ENCODE measurements at regions not wholly inside any gene's neighbourhood (a gene's known extent, or its start where the extent isn't known, plus 50 kb on each side); places are given as distances from the start of the nearest gene placed in this dataset.

DNA sequence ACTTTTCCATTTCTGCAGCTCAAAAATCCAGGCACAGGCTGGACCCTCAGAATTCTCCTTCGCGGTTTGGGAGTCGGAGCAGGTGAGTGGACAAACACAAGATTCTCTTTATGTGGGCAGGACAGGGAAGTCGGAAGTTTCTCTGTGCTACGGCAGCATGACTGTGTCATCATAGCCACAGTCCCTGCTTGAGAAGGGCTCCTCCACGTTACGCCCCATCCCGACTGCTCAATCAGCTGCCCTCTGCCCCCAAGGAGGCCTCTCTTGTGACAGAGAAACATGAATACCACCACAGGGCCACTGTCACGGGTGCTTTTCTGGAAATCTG is 89.0 kb upstream of the SHISAL1 start:
- TF ChIP-seq, protein P1, sequence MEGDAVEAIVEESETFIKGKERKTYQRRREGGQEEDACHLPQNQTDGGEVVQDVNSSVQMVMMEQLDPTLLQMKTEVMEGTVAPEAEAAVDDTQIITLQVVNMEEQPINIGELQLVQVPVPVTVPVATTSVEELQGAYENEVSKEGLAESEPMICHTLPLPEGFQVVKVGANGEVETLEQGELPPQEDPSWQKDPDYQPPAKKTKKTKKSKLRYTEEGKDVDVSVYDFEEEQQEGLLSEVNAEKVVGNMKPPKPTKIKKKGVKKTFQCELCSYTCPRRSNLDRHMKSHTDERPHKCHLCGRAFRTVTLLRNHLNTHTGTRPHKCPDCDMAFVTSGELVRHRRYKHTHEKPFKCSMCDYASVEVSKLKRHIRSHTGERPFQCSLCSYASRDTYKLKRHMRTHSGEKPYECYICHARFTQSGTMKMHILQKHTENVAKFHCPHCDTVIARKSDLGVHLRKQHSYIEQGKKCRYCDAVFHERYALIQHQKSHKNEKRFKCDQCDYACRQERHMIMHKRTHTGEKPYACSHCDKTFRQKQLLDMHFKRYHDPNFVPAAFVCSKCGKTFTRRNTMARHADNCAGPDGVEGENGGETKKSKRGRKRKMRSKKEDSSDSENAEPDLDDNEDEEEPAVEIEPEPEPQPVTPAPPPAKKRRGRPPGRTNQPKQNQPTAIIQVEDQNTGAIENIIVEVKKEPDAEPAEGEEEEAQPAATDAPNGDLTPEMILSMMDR (conservative IDR thresholded peaks at IDR 0.05; ENCODE audit: control insufficient read depth, insufficient read depth, low read depth, low read length), result no peak
- no peak for DNase-seq (ENCODE audit: low read depth)
- no peak overlapping the region for H3K4me3 ChIP-seq (ENCODE audit: control insufficient read depth, low read depth, low read length)

DNA sequence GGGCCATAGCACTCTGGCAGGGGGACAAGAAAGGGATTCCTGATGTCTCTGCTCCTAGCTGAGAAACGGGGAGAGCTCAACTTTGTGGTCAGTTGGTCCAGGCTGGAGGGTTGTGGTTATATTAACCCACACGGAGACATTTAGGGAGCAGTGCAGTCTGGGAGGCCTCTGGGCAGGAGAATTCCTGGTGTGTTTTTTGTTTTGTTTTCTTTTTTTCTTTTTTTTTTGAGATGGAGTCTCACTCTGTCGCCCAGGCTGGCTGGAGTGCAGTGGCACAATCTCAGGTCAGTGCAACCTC is 88.0 kb upstream of the SHISAL1 start:
- no peak overlapping the region for H3K4me3 ChIP-seq (ENCODE audit: control insufficient read depth, low read depth, low read length)
- no peak for DNase-seq (ENCODE audit: low read depth)
- TF ChIP-seq, protein P1 (conservative IDR thresholded peaks at IDR 0.05; ENCODE audit: control insufficient read depth, insufficient read depth, low read depth, low read length), result no peak

DNA sequence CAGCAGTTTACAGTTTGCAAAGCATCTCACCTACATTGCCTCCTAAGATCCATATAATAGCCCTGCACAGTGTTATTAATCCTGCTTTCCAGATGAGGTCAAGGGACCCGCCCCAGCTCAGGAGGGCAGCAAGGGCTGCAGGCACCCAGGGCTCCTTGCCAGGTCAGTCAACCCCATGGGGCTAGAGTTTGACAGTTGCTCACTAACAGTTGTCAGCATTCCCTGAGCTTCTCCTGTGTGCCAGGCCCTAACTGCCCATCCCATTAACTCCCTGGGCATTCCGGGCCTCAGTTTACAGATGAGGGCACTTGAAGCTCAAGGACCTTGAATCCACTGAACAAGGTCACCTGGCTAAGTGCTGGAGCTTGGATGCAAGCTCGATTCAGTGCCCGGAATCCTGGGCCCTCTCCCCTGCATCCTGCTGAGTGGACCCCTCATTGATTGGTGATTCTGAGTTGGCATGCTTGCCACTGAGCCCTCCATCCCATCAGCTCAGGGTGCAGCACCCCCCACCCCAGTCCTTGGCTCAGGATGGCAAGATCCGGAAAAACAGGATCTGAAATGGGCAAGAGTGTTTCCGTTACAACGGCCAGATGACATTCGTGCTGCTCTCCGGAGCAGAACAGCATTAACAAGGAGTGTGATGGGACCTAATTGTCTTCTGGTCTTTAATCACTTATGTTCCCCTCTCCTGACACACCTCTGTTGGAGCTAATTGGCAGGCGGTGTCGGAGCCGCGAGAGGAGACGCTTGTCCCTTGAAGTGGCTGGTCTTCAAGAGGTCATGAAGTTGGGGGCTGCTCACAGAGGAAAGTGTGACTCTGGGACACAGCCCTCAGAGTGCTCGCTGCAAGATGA is 87.4 kb upstream of the SHISAL1 start:
- no peak overlapping the region for H3K4me3 ChIP-seq (ENCODE audit: control insufficient read depth, low read depth, low read length)
- DNase-seq (ENCODE audit: low read depth), result no peak
- TF ChIP-seq, protein P1 (conservative IDR thresholded peaks at IDR 0.05; ENCODE audit: control insufficient read depth, insufficient read depth, low read depth, low read length), result no peak

DNA sequence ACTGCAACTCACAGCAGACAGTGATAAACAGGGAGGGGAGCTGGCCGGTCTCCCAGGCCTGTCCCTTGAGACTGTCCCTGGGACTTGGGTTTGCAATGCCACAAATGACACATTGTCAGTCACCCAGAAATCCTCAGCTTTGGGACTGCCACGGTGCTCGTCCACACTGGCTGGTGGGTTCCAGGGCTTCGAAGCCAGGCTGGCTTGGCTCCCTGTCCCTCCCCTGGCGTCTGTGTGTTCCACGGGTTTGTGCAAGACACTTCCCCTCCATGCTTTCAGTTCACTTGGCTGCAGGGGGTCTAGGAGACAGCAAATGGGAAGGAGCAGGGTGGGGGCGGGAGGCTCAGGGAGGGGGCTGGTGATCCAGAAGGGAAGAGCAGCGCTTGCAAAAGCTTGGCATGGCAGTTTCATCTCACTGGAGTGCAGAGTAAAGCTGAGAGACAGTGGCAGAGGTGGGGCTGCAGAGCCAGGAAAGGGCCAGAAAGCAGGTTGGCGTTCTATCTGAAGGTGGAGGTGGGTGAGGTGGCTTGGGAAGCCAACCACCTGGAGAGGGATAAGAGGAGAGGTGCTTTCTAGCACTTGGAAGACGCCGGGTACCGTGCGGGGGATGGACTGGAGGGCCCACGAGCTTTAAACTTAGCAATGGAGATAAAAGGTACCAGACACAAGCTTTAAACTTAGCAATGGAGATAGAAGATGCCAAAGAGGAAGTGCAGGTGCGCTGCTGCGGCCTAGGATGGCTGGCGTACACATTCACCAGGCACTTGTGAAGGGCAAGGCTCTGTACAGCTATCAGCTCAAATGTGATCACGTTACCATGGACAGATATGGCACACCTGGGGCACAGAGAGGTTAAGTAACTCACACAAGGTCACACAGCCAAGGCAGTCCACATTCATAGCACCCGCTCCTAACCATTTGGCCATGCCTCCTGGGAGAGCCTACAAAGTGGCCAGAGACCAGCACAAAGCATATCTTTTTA is 86.4 kb upstream of the SHISAL1 start:
- TF ChIP-seq, protein P1 (conservative IDR thresholded peaks at IDR 0.05; ENCODE audit: control insufficient read depth, insufficient read depth, low read depth, low read length), result no peak
- no peak overlapping the region for H3K4me3 ChIP-seq (ENCODE audit: control insufficient read depth, low read depth, low read length)
- no peak for DNase-seq (ENCODE audit: low read depth)

DNA sequence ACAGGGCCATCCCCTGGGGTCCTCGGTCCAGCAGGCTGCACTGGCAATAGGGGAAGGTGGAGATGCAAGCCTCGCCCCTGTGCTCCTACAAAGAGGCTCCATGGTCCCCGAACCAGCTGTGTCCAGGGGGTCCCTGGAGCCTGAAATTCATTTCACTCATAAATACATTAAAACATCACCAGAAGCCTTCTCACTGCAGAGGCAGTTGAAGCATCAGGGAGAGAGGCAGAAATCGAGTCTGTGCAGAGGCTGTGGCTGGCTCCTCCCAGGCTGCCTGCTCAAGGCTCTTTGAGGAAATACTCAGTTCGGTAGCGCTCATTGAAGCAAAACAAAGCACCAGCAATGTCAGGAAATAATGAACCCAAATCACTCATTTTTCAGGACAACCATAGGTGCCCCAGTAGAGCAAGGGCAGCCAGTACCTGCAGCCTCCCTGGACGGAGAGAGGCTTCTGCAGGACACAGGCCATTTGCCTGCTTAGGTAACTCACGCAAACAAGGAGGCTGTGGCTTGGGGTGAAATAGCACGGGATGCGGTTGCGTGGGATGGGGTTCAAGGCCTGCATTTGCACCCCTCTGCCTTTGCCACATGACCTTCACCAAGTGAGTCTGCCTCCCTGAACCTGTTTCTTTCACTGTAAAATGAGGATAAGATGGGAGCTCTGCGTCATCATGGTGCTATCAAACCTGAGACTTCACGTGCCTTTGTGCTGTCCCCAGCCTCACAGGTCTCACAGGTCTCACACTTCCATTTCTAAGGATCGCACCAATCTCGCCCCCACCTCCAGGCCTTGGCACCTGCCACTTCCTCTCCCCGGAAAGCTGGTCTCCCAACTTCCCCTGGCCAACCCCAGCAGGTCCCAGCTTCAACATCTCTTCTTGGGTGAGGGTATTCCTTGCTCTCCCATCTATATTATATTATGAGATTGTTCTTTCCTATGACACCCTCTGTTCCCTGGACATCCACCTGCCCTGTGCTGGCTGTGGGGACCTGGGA is 84.3 kb upstream of the SHISAL1 start:
- TF ChIP-seq, protein P1 (conservative IDR thresholded peaks at IDR 0.05; ENCODE audit: control insufficient read depth, insufficient read depth, low read depth, low read length), result no peak
- DNase-seq (ENCODE audit: low read depth), result no peak
- H3K4me3 ChIP-seq (ENCODE audit: control insufficient read depth, low read depth, low read length), result no peak overlapping the region

All from fibroblast of mammary gland (primary cell).